GM12892 (cell line): ENCODE measurements at regions not wholly inside any gene's neighbourhood (a gene's known extent, or its start where the extent isn't known, plus 50 kb on each side); places are given as distances from the start of the nearest gene placed in this dataset.

Experiments used
- POLR2A ChIP-seq: IDR thresholded peaks from 2 replicates; pipeline ENCODE4 v1.6.1; 2011; ENCODE audit warnings: low read depth, low read length, control low read depth
- POLR2AphosphoS5 ChIP-seq: IDR thresholded peaks from 2 replicates; pipeline ENCODE4 v1.6.1; 2011; ENCODE audit warnings: low read depth, low read length, control low read depth
- TAF1 ChIP-seq: IDR thresholded peaks from 2 replicates; pipeline ENCODE4 v1.6.1; 2011; ENCODE audit warnings: low read depth, mild to moderate bottlenecking, control low read depth, low read length, borderline replicate concordance

DNA sequence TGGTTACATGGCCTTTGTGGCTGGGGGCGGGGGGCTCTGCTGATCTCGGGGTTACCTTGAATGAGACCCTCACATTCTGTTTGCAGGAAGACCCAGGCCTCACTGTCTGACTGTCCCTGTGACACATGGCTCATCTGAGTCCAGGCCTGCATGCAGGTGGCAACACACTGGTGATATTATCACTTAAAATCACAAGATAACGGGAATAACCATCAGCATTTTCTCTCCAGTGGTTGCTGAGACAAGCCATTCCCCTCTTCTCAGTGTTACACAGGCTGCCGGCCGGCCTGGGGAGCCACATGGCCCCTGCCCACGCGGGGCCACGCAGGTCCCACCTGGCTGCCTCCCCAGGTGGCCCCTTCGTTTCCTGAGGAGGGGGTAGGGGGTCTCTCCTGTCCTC is 197.6 kb downstream of the ENGASE start:
- TF ChIP-seq POLR2A (no peak), TAF1 (no peak), POLR2AphosphoS5 (no peak)
